ENCODE measurements at regions not wholly inside any gene's neighbourhood (a gene's known extent, or its start where the extent isn't known, plus 50 kb on each side); places are given as distances from the start of the nearest gene placed in this dataset.

GRCh38 chr21:25375675-25376074 is 231.6 kb downstream of the MRPL39 start:
- DNase-seq, result no peak

DNA sequence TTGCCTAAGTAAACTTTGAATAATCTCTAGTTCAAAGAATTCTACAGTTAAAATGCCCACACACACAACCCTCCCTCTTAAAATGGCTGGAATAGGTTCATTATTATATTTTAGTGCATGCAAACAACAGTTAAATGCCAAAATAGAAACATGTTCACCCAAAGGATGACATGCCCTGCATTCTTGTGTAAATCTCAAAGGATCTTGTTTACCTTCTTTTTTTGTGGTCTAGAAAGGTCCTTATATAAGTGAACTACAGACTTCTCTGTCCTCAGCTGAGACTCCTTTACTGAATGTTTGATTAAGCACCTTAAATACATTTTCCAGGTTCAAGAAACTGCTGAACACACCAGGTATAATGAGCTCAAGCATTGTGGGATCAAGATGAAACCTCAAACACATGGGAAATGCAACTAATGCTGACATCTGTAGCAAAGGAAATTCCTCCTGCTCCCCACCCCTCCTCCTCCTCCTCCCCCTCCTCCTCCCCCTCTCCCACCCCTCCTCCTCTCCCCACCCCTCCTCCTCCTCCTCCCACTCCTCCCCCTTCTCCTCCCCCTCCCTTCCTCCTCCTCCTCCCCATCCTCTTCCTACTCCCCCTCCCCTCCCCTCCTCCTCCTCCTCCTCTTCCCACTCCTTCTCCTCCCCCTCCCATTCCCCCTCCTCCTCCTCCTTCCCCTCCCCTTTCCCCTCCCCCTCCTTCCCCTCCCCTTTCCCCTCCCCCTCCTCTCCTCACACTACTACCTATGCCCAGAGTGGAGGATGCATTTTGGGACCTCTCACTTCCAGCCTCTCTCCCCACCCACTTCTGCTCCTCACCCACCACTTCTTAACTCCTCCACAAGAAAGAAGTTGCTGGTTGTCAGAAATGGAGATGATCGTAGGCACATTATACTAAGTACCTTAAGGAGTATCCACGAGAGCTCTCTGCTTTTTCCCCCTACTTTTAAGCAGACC is 233.9 kb downstream of the MRPL39 start:
- DNase-seq, result no peak

DNA sequence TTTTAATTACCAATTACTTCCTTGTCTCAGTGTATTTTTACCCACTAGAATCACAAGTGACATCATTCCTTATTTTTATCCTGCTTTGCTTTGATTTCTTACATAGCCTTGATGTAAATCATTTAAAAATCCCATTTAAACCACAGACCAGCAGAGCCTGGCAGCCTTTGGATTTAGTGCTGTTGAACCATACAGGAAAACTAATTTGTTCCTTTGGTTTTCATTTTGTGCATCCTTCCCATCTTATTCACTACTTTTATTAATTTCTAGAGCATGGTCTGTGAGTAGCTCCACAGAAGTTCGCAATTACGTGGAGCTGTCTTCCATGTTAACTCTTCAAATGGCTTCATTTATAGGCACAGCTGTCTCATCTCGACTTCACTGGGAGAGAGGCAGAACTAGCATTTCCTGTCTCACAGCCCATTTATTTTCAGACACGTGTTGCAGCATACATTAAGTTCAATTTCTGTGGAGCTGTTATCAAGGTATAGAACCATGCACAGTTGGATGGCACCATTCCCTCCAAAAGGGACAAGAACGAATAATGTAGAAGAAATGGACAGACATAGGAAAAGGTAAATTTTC is 235.3 kb downstream of the MRPL39 start:
- DNase-seq, result no peak

- no peak for DNase-seq
Observed at GRCh38 chr21:25370311-25370744, 237.0 kb downstream of the MRPL39 start.

GRCh38 chr21:25369524-25370300 is 237.6 kb downstream of the MRPL39 start:
- DNase-seq, result no peak

- DNase-seq, result no peak
Observed at GRCh38 chr21:25368531-25368930, 238.8 kb downstream of the MRPL39 start.

DNA sequence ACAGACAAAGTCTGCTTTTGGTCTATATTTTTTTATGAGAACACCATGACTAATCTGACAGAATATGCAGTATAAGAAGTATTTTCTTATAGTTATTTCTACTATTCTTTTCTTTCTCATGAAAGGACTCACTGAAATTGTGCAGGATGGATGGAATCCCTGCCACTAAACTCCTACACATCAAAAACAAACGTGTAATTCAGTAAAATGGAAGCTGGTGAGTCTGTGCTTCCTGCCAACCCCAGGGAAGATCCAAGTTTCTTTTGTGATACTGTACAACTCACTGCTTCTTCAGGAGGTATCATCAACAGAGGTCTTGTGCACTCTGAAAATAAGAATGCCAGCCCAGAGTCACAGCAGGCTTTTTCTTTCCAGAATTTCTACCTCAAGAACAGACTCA is 241.2 kb downstream of the MRPL39 start:
- DNase-seq, result no peak

- no peak for DNase-seq
Observed at GRCh38 chr21:25362375-25363267, 244.7 kb downstream of the MRPL39 start.

- no peak for DNase-seq
Observed at GRCh38 chr21:25361765-25362164, 245.5 kb downstream of the MRPL39 start.

DNA sequence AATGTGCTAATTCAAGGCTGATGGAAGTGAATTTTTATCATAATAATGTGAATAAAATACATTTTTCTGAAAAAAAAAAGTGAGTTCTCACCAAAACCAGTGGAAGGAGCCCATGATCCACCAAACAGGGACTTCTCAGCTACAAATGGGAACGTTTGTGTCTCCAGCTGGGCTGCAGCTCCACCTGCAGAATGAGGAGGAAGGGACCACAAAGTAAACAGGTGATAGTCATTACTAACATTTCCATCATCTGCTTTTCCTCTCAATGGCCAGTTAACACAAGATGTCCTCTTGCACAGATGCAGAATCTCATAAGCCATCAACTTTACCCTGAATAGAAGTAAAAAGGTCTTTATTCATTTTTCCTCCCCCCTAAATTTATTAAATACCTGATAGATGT is 246.2 kb downstream of the MRPL39 start:
- no peak for DNase-seq

- DNase-seq, result no peak
Observed at GRCh38 chr21:25360593-25360992, 246.7 kb downstream of the MRPL39 start.

DNA sequence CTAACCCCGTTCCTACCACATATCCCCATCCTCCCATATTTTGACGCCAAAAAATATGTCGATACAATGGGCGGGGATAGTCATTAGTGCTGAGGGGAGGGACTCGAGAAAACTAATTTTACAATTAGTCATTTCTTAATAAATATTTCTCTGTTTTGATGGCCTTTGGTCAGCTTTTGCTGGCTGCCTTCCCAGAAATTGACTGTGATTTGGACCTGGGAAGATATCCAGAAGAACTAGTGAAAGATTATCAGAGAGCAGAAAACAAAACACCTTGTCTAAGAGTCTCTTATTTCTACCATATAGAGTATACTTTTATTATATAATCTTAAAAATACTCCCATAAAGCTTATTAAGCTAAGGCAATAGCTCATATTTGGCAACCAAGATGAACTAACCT is 247.6 kb downstream of the MRPL39 start:
- no peak for DNase-seq

DNA sequence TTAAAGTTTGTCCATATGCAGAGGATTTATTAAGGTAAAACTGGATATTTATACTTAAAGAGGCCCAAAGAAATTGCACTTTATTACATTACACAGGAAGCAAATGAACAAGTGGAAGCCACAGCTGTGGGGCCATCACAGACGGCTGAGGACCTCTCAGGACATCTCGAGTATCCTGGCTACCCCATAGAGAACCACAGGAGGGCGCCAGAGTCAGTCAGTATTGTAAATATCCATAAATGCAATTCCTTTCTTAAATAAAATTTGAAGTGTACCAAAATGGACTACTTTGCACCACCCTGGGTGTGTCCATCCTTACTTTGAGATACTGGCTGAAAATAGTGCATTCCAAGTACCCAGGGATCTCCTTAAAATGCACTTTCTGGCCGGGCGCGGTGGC is 257.2 kb downstream of the MRPL39 start:
- DNase-seq, result no peak

DNA sequence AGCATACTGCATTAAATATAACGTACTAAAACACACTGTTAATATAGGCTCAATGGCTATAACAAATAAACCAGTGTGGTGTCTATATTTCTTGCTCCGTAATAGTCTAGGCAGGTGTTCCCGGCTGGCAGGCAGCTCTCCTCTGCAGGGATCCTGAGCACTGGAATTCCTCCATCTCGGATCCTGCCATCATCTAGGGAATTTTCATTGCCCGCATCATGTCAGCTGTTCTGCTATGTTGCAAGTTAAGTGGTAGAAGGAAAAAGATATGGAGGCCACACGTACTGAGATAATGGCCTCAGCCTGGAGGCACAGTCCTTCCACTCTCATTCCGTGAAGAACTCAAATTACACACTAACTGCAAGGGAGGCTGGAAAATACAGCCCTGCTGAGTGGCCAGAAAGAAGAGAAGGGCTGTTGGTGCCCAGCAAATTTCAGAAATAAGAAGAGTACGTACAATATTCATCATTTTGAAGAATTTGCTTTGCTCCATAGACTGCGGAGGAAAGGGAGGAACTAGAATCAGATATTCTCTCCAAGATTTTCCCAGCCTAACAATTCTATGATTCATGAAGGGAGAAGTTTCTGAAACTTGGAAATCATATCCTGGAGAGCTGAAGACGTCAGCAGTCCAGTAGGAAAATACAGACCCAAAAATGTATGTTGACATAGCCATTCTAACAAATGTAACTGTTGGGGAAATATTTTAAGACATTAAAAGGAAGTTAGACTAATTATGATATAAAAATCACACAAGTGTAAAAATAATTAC is 263.3 kb downstream of the MRPL39 start:
- no peak for DNase-seq

- no peak for DNase-seq
Observed at GRCh38 chr21:25342816-25343215, 264.5 kb downstream of the MRPL39 start.

- no peak for DNase-seq
Observed at GRCh38 chr21:25341981-25342380, 265.3 kb downstream of the MRPL39 start.

DNA sequence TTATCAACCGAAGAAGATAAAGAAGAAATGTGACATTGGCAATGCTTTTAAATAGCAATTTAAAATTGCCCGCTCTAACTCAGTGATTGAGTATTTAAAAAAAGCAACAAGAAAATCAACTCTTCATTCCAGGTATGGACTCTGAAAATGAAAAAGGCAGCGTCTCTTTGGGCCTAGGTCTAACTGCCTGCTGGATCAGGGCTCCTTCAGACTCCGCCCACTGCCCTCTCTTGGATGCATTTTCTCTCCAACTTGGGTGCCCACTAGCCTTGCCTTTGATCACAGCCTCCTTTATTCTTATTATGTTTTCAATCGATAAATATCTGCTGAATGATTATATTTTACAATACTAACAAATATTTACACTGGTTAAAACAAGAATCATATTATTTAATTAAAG is 268.9 kb downstream of the MRPL39 start:
- DNase-seq, result no peak

DNA sequence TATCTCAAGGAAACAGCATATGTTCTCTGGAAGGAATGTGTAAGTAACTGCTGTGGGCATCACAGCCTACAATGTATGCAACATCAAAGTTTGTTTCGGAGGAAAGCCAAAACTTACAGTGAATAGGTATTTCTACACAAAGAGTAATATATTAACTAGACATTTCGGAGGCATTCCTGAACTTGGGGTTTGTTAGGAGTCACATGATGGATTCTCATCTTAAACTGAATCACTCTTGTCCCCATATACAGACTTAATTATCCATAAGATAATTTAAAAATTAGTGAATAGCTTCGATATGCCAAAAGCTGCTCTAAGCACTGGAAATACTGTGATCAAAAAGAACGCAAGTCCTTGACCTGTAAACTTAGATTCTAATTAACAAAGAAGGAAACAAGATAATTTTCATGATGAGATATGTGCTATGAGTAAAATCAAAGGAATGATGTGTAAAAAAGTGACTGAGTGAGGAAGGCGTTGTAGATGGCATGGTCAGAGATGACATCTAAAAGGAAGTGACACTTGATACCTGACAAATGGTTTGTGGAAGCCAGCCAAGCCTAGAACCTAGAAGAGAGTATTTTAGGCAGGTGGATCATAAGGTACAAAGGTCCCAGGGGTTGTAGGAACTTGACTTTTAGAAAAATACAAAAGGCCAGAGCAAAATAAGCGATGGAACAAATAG is 273.1 kb downstream of the MRPL39 start:
- DNase-seq, result no peak

- no peak for DNase-seq
Observed at GRCh38 chr21:25331286-25331685, 276.0 kb downstream of the MRPL39 start.

DNA sequence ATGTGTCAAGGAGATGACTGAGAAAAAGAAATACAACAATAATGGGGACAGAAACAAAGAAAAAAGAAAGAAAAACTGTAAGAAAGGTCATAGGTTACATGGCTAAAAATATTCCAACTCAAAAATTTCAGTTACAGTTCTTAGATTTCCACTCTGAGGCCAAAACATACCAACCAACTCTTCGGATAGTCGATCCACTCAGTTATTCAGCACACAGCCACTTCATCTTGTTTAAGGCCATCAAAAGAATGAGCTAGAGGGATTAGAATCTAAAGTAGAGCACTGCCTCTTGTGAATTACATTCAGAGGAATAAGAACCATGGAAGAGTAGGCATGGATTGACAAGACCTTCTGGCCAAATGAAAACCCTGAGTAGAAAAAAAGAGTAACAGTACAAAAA is 277.0 kb downstream of the MRPL39 start:
- DNase-seq, result no peak

DNA sequence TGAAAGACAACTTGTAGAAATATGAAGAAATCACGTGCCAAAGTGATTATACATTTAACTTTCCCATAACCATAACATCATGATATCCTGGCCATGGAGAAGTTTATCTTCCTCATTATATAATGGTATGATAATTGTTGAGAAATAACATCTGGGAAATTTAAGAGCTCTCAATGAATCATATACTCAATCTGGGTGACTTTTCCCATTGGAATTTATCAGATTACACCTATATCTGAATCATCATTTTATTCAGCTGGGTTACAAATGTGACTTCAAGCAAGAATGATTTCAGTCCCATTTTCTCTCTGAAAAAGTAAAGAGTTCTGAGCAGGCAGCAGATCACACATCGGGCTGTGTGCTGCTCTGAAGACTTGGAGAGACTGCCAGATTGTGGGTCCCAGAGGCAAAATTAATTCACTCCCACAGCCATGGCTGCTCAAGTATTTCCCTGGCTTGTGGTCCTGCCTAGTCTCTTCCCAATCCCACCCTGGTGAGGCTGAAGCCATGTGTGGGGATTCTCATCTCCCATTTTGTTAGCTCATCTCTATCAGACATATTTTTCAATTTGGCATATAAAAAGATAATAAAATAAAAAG is 278.0 kb downstream of the MRPL39 start:
- DNase-seq, result no peak
